ENCODE measurements at regions not wholly inside any gene's neighbourhood (a gene's known extent, or its start where the extent isn't known, plus 50 kb on each side); places are given as distances from the start of the nearest gene placed in this dataset.

GRCh38 chr4:36835246-36835645 is 409.3 kb upstream of the NWD2 start:
- no peak for DNase-seq

GRCh38 chr4:36841583-36842326 is 402.8 kb upstream of the NWD2 start:
- DNase-seq = no peak

- DNase-seq = no peak
These were observed 400.1 kb upstream of the NWD2 start for GRCh38 chr4:36844448-36844847.

- no peak for DNase-seq
These were observed 391.7 kb upstream of the NWD2 start for GRCh38 chr4:36852856-36853255.

GRCh38 chr4:36854554-36854953 is 390.0 kb upstream of the NWD2 start:
- DNase-seq = no peak

- DNase-seq = no peak
These were observed 380.9 kb upstream of the NWD2 start for GRCh38 chr4:36863601-36864000.

GRCh38 chr4:36870121-36870520 is 374.4 kb upstream of the NWD2 start:
- no peak for DNase-seq

- DNase-seq = no peak
These were observed 371.9 kb upstream of the NWD2 start for GRCh38 chr4:36872679-36873078.

- DNase-seq = no peak
These were observed 360.4 kb upstream of the NWD2 start for GRCh38 chr4:36884151-36884550.

GRCh38 chr4:36891971-36892370 is 352.6 kb upstream of the NWD2 start:
- no peak for DNase-seq

GRCh38 chr4:36900446-36900987 is 344.0 kb upstream of the NWD2 start:
- DNase-seq = no peak

GRCh38 chr4:36904823-36905222 is 339.7 kb upstream of the NWD2 start:
- DNase-seq = no peak

GRCh38 chr4:36914106-36914505 is 330.4 kb upstream of the NWD2 start:
- DNase-seq = no peak

- DNase-seq = no peak
These were observed 328.8 kb upstream of the NWD2 start for GRCh38 chr4:36915717-36916116.

- no peak for DNase-seq
These were observed 327.1 kb upstream of the NWD2 start for GRCh38 chr4:36917413-36917812.

GRCh38 chr4:36919721-36920120 is 324.8 kb upstream of the NWD2 start:
- no peak for DNase-seq

- no peak for DNase-seq
These were observed 322.9 kb upstream of the NWD2 start for GRCh38 chr4:36921476-36922216.

- DNase-seq = no peak
These were observed 313.9 kb upstream of the NWD2 start for GRCh38 chr4:36930562-36931111.

GRCh38 chr4:36944232-36944631 is 300.3 kb upstream of the NWD2 start:
- DNase-seq = no peak

GRCh38 chr4:36961420-36961819 is 283.1 kb upstream of the NWD2 start:
- DNase-seq = no peak

GRCh38 chr4:36966756-36967460 is 277.6 kb upstream of the NWD2 start:
- no peak for DNase-seq

- no peak for DNase-seq
These were observed 265.0 kb upstream of the NWD2 start for GRCh38 chr4:36979533-36979932.

GRCh38 chr4:36990128-36990872 is 254.2 kb upstream of the NWD2 start:
- DNase-seq = no peak
